Stimulated activated naive CD8-positive, alpha-beta T cell treated with anti-CD3 and anti-CD28 coated beads, Interleukin-15, amount 100 ng/mL, for 72 hours (primary cell): ENCODE measurements at regions not wholly inside any gene's neighbourhood (a gene's known extent, or its start where the extent isn't known, plus 50 kb on each side); places are given as distances from the start of the nearest gene placed in this dataset.

Source experiments
- ATAC-seq: fragments of 150-1000 bp; cut with Tn5 transposase; 2 replicates; pipeline ENCODE4 v1.10.0; 2021; ENCODE audit warnings: mild to moderate bottlenecking, moderate library complexity
- DNase-seq, 2 donors: peaks; one replicate each; pipeline ENCODE4 v3.0.0; 2021 to 2022
- H3K27ac Mint-ChIP-seq, 2 donors: one replicate each; pipeline ENCODE4 v1.8.0; 2022; ENCODE audit warnings: mild to moderate bottlenecking in 2 of 2, mixed read lengths in 2 of 2, moderate library complexity in 2 of 2
- H3K27me3 Mint-ChIP-seq: one replicate; pipeline ENCODE4 v1.8.0; 2022; ENCODE audit warnings: mixed read lengths
- H3K4me1 Mint-ChIP-seq: one replicate; pipeline ENCODE4 v1.8.0; 2022; ENCODE audit warnings: mild to moderate bottlenecking, mixed read lengths
- H3K4me3 Mint-ChIP-seq, 2 donors: one replicate each; pipeline ENCODE4 v1.8.0; 2022; ENCODE audit warnings: mild to moderate bottlenecking in 2 of 2, mixed read lengths in 2 of 2, moderate library complexity in 1 of 2
- H3K9me3 Mint-ChIP-seq, 2 donors: one replicate each; pipeline ENCODE4 v1.8.0; 2022; ENCODE audit warnings: mixed read lengths in 2 of 2

GRCh38 chr19:27780367-27781075 is 1432.4 kb downstream of the UQCRFS1 start:
- no peak overlapping the region for H3K27ac Mint-ChIP-seq
- no peaks in the 10 kb centered on the region for H3K27me3 Mint-ChIP-seq
- DNase-seq, result no peak
- H3K9me3 Mint-ChIP-seq, result peaks cover 41 to 46% of the 10 kb centered on the region in 2 donors
- H3K4me1 Mint-ChIP-seq, result no peaks in the 10 kb centered on the region
- ATAC-seq, result no peak
- no peak overlapping the region for H3K4me3 Mint-ChIP-seq

- DNase-seq, result no peak
- no peak overlapping the region for H3K4me3 Mint-ChIP-seq
- H3K27ac Mint-ChIP-seq, result peak overlapping the region in 1 of 2 donors; percentile 63
- H3K9me3 Mint-ChIP-seq, result peaks cover 46 to 51% of the 10 kb centered on the region in 2 donors
- no peaks in the 10 kb centered on the region for H3K27me3 Mint-ChIP-seq
- no peak for ATAC-seq
- no peaks in the 10 kb centered on the region for H3K4me1 Mint-ChIP-seq
These were observed 1433.0 kb downstream of the UQCRFS1 start for GRCh38 chr19:27779954-27780353.

DNA sequence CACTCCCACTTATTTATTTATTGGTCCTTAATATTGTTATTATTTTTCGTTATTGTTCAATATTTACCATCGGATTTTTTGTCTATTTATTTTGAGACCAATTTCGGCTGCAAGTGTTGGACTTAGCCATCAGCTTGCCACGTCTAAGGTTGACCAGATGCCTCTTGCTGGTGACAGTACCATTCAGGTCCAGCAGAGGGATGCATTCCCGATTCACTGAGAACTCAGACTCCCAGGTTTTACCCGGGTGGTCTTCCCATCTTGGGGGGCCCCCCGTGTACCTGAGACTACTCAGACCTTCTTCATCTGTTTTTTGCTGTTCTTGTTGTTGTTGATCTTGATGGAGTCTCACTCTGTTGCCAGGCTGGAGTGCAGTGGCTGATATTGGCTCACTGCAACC is 1435.2 kb downstream of the UQCRFS1 start:
- no peaks in the 10 kb centered on the region for H3K4me1 Mint-ChIP-seq
- H3K27me3 Mint-ChIP-seq, result no peaks in the 10 kb centered on the region
- no peak overlapping the region for H3K4me3 Mint-ChIP-seq
- no peak for DNase-seq
- ATAC-seq, result no peak
- peaks cover 69% of the 10 kb centered on the region in 2 donors for H3K9me3 Mint-ChIP-seq
- H3K27ac Mint-ChIP-seq, result peak overlapping the region in 1 of 2 donors; percentile 76

- no peak for DNase-seq
- no peak overlapping the region for H3K27ac Mint-ChIP-seq
- H3K9me3 Mint-ChIP-seq, result peaks cover 74% of the 10 kb centered on the region in 2 donors
- no peaks in the 10 kb centered on the region for H3K4me1 Mint-ChIP-seq
- H3K27me3 Mint-ChIP-seq, result no peaks in the 10 kb centered on the region
- no peak overlapping the region for H3K4me3 Mint-ChIP-seq
- no peak for ATAC-seq
These were observed 1435.7 kb downstream of the UQCRFS1 start for GRCh38 chr19:27777242-27777641.

- H3K9me3 Mint-ChIP-seq, result peaks cover 81% of the 10 kb centered on the region in 2 donors
These were observed 1436.4 kb downstream of the UQCRFS1 start for GRCh38 chr19:27776524-27776923.

GRCh38 chr19:27776020-27776419 is 1436.9 kb downstream of the UQCRFS1 start:
- no peak for ATAC-seq
- no peaks in the 10 kb centered on the region for H3K4me1 Mint-ChIP-seq
- H3K27me3 Mint-ChIP-seq, result no peaks in the 10 kb centered on the region
- no peak overlapping the region for H3K4me3 Mint-ChIP-seq
- H3K27ac Mint-ChIP-seq, result no peak overlapping the region
- H3K9me3 Mint-ChIP-seq, result peaks cover 85 to 86% of the 10 kb centered on the region in 2 donors
- DNase-seq, result no peak

More at GRCh38 chr19:27776524-27776923, 1436.4 kb downstream of the UQCRFS1 start:
- no peak overlapping the region for H3K4me3 Mint-ChIP-seq
- ATAC-seq, result no peak
- no peaks in the 10 kb centered on the region for H3K4me1 Mint-ChIP-seq
- no peaks in the 10 kb centered on the region for H3K27me3 Mint-ChIP-seq
- no peak overlapping the region for H3K27ac Mint-ChIP-seq
- DNase-seq, result no peak

GRCh38 chr19:27775395-27775794 is 1437.6 kb downstream of the UQCRFS1 start:
- Mint-ChIP-seq H3K27ac (no peak overlapping the region), H3K4me1 (no peaks in the 10 kb centered on the region), H3K4me3 (no peak overlapping the region), H3K27me3 (no peaks in the 10 kb centered on the region), H3K9me3 (peaks cover 85 to 92% of the 10 kb centered on the region in 2 donors)
- no peak for DNase-seq
- no peak for ATAC-seq

GRCh38 chr19:27774827-27775226 is 1438.1 kb downstream of the UQCRFS1 start:
- H3K9me3 Mint-ChIP-seq, result peaks cover 90 to 98% of the 10 kb centered on the region in 2 donors
- no peak overlapping the region for H3K27ac Mint-ChIP-seq
- ATAC-seq, result no peak
- no peak overlapping the region for H3K4me3 Mint-ChIP-seq
- H3K27me3 Mint-ChIP-seq, result no peaks in the 10 kb centered on the region
- DNase-seq, result peak in 1 of 2 donors; percentile 28
- no peaks in the 10 kb centered on the region for H3K4me1 Mint-ChIP-seq

DNA sequence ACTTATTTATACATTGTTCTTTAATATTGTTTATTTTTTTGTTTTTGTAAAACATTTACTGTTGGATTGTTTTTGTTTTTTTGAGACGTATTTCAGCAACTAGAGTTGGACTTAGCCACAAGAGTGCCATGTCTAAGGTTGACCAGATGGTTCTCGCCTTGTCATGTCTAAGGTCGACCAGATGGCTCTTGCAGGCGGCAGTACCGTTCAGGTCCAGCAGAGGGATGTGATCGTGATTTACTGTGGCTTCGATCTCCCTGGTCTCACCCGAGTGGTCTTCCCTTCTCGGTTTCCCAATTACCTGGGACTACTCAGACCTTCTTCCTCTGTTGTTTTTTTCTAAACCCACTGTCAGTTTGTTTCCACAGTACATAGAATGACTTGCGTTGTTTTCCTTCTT is 1438.6 kb downstream of the UQCRFS1 start:
- H3K9me3 Mint-ChIP-seq, result peaks cover 90 to 99% of the 10 kb centered on the region in 2 donors
- peak overlapping the region in 1 of 2 donors; percentile 44 for H3K27ac Mint-ChIP-seq
- H3K27me3 Mint-ChIP-seq, result no peaks in the 10 kb centered on the region
- ATAC-seq (no peak), DNase-seq (no peak)
- no peak overlapping the region for H3K4me3 Mint-ChIP-seq
- H3K4me1 Mint-ChIP-seq, result no peaks in the 10 kb centered on the region

- peak overlapping the region in 1 of 2 donors; percentile 81 for H3K27ac Mint-ChIP-seq
- H3K4me3 Mint-ChIP-seq, result no peak overlapping the region
- H3K27me3 Mint-ChIP-seq, result no peaks in the 10 kb centered on the region
- no peak for DNase-seq
- H3K9me3 Mint-ChIP-seq, result peaks cover 90 to 99% of the 10 kb centered on the region in 2 donors
- ATAC-seq, result no peak
- no peaks in the 10 kb centered on the region for H3K4me1 Mint-ChIP-seq
These were observed 1439.4 kb downstream of the UQCRFS1 start for GRCh38 chr19:27773318-27774094.

- Mint-ChIP-seq H3K27me3 (no peaks in the 10 kb centered on the region), H3K27ac (no peak overlapping the region), H3K9me3 (peaks cover 81 to 95% of the 10 kb centered on the region in 2 donors), H3K4me1 (no peaks in the 10 kb centered on the region), H3K4me3 (no peak overlapping the region)
- DNase-seq (no peak), ATAC-seq (no peak)
These were observed 1440.9 kb downstream of the UQCRFS1 start for GRCh38 chr19:27772059-27772458.

DNA sequence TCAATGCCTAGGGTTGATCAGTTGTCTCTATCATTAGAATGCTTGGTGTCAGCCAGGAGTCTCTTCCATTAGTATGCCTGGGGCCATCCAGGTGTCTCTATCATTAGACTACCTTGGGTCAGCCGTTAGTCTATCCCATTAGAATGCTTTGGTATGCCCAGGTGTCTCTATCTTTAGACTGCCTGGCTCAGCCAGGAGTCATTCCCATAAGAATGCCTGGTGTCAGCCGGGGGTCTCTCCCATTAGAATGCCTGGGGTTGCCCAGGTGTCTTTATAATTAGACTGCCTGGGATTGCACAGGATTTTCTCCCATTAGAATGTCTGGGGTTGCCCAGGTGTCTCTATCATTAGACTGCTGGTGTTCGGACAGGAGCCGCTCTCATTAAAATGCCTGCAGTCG is 1442.9 kb downstream of the UQCRFS1 start:
- Mint-ChIP-seq H3K4me1 (no peaks in the 10 kb centered on the region), H3K27ac (peak overlapping the region in 1 of 2 donors; percentile 21), H3K27me3 (no peaks in the 10 kb centered on the region), H3K9me3 (peaks cover 74 to 96% of the 10 kb centered on the region in 2 donors), H3K4me3 (no peak overlapping the region)
- ATAC-seq, result no peak
- DNase-seq, result no peak

DNA sequence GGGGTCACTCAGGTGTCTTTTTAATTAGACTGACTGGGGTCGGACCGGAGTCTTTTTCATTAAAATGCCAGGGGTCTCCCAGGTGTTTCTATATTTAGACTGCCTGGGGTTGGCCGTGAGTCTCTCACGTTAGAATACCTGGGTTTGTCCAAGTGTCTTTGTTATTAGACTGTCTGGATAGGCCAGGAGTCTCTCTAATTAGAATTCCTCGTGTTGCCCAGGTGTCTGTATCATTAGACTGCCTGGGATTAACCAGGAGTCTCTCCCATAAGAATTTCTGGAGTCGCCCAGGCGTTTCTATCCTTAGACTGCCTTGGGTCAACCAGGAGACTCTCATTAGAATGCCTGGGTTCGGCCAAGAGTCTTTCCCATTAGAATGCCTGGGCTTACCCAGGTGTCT is 1445.7 kb downstream of the UQCRFS1 start:
- Mint-ChIP-seq H3K9me3 (peaks cover 72 to 96% of the 10 kb centered on the region in 2 donors), H3K27me3 (no peaks in the 10 kb centered on the region)

GRCh38 chr19:27765912-27766725 is 1446.8 kb downstream of the UQCRFS1 start:
- Mint-ChIP-seq H3K27me3 (no peaks in the 10 kb centered on the region), H3K9me3 (peaks cover 63 to 96% of the 10 kb centered on the region in 2 donors), H3K4me3 (no peak overlapping the region), H3K27ac (no peak overlapping the region), H3K4me1 (no peaks in the 10 kb centered on the region)
- ATAC-seq (no peak), DNase-seq (no peak)

More for the DNA sequence above, 1445.7 kb downstream of the UQCRFS1 start:
- Mint-ChIP-seq H3K27ac (no peak overlapping the region), H3K4me3 (no peak overlapping the region), H3K4me1 (no peaks in the 10 kb centered on the region)
- no peak for DNase-seq
- no peak for ATAC-seq

GRCh38 chr19:27765397-27765796 is 1447.6 kb downstream of the UQCRFS1 start:
- DNase-seq (no peak), ATAC-seq (no peak)
- H3K4me3 Mint-ChIP-seq, result no peak overlapping the region
- H3K9me3 Mint-ChIP-seq, result peaks cover 63 to 96% of the 10 kb centered on the region in 2 donors
- no peak overlapping the region for H3K27ac Mint-ChIP-seq
- no peaks in the 10 kb centered on the region for H3K27me3 Mint-ChIP-seq
- no peaks in the 10 kb centered on the region for H3K4me1 Mint-ChIP-seq
